Astrocyte of the spinal cord (primary cell): ENCODE measurements at regions not wholly inside any gene's neighbourhood (a gene's known extent, or its start where the extent isn't known, plus 50 kb on each side); places are given as distances from the start of the nearest gene placed in this dataset.

Experiments
- DNase-seq: peaks from one replicate; pipeline ENCODE4 v3.0.0; 2011; ENCODE audit warnings: low read depth, low spot score
- H3K4me3 ChIP-seq: 2 replicates; pipeline ENCODE4 v1.5.1; 2011; ENCODE audit warnings: low read depth, mild to moderate bottlenecking, low read length, moderate library complexity
- CTCF ChIP-seq: IDR thresholded peaks from 2 replicates; pipeline ENCODE4 v1.5.1; 2012; ENCODE audit warnings: low read depth, mild to moderate bottlenecking, low read length, inconsistent platforms
- in situ Hi-C: cut with HindIII; loops from 2 replicates; pipeline ENCODE4 v1.10.0; 2017; ENCODE audit warnings: low sequenced_read_pairs

- H3K4me3 ChIP-seq: no peak overlapping the region
- in situ Hi-C loops: no loop called here
- TF ChIP-seq CTCF: no peak
- peak; percentile 39 for DNase-seq
Measured at GRCh38 chr9:21747175-21747574, 55.3 kb upstream of the MTAP start.

- in situ Hi-C loops: no loop called here
- peak; percentile 76 for DNase-seq
- no peak overlapping the region for H3K4me3 ChIP-seq
- TF ChIP-seq CTCF: no peak
Measured at GRCh38 chr9:21750021-21750735, 52.3 kb upstream of the MTAP start.

- H3K4me3 ChIP-seq: no peak overlapping the region
- in situ Hi-C loops: no loop called here
- no peak for TF ChIP-seq CTCF
- no peak for DNase-seq
Measured at GRCh38 chr9:21751998-21752397, 50.4 kb upstream of the MTAP start.
